SK-N-SH (cell line): ENCODE measurements at regions not wholly inside any gene's neighbourhood (a gene's known extent, or its start where the extent isn't known, plus 50 kb on each side); places are given as distances from the start of the nearest gene placed in this dataset.

Experiments used
- GATA2 ChIP-seq: sonication (generic); formaldehyde crosslinking; IDR thresholded peaks from 2 replicates; pipeline ENCODE4 v1.5.0; 2020; ENCODE audit warnings: mild to moderate bottlenecking, missing genetic modification reagents
- REST ChIP-seq: IDR thresholded peaks from 2 replicates; pipeline ENCODE4 v1.6.1; 2012; ENCODE audit warnings: mild to moderate bottlenecking, low read depth, low read length, moderate library complexity
- SIN3A ChIP-seq: IDR thresholded peaks from 2 replicates; pipeline ENCODE4 v1.6.1; 2012; ENCODE audit warnings: low read depth, mild to moderate bottlenecking, low read length, moderate library complexity, borderline replicate concordance
- YY1 ChIP-seq: IDR thresholded peaks from 2 replicates; pipeline ENCODE4 v1.4.0; 2012; ENCODE audit warnings: low read depth, mild to moderate bottlenecking
- ZBTB33 ChIP-seq: IDR thresholded peaks from 2 replicates; pipeline ENCODE4 v1.4.0; 2012; ENCODE audit warnings: low read depth, borderline replicate concordance
- small RNA-seq, 7 experiments: library from RNA; depleted of rRNA; stranded (forward); fragments of <200 nt; gene quantifications; one replicate each; pipeline ENCODE3, GENCODE V24; 2012

- no peak for TF ChIP-seq REST
- no peak for TF ChIP-seq ZBTB33
- no peak for TF ChIP-seq GATA2 (CRISPR knock-in tag)
- no peak for TF ChIP-seq YY1
- no peak for TF ChIP-seq SIN3A
- TF ChIP-seq, all 33 proteins: peak for 0
These were observed 53.4 kb upstream of the EPHA6 start (continued) for GRCh38 chr3:96760956-96761355.

Small RNAs in the stretch of these regions (small RNA-seq; reads per million reads assigned to genes)
- 0 reads per million in 7 experiments for gene MIR8060
- gene RNU6-1094P: 0 reads per million in 7 experiments
